ENCODE measurements at regions not wholly inside any gene's neighbourhood (a gene's known extent, or its start where the extent isn't known, plus 50 kb on each side); places are given as distances from the start of the nearest gene placed in this dataset.
A peak's percentile ranks its signal among the peaks of the same experiment; 100 is the strongest.

GRCh38 chr2:219714681-219715400, 87.4 kb downstream of the SLC4A3 start:
- no peaks in the 10 kb centered on the region for H3K4me1 Mint-ChIP-seq
- no peak overlapping the region for H3K27ac Mint-ChIP-seq
- no peak for DNase-seq
- peaks cover 0 to 12% of the 10 kb centered on the region in 2 donors for H3K36me3 Mint-ChIP-seq
- H3K4me3 Mint-ChIP-seq: no peak overlapping the region
- ATAC-seq (ENCODE audit: low read depth in 2 of 2): no peak
- H3K9me3 Mint-ChIP-seq: peaks cover 3 to 20% (median 10%) of the 10 kb centered on the region in 7 donors
- peaks cover 14 to 52% (median 20%) of the 10 kb centered on the region in 3 donors for H3K27me3 Mint-ChIP-seq

DNA sequence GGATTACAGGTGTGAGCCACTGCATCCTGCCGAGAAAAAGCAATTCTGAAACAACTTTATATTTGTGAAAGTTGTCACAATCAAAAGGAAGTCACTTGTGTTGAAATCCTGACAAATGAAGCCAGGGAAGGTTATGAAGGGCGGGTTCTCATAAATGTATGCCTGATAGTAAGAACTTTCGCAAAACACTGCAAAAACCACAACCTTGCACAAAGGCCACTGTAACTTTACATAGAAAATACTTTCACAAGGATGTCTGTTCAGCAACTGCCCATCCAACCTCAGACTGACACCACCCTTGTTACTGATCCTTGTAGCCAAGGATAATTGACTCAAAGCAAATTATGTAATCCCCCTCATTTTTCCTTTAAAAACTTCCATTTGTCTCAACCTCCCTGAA, 90.6 kb downstream of the SLC4A3 start:
- H3K27me3 Mint-ChIP-seq: peaks cover 0 to 31% (median 0%) of the 10 kb centered on the region in 3 donors

GRCh38 chr2:219719521-219719920, 92.1 kb downstream of the SLC4A3 start:
- Mint-ChIP-seq H3K9me3 (peaks cover 0 to 3% (median 1%) of the 10 kb centered on the region in 7 donors), H3K27me3 (peaks cover 0 to 26% (median 1%) of the 10 kb centered on the region in 3 donors), H3K4me1 (no peaks in the 10 kb centered on the region), H3K27ac (no peak overlapping the region), H3K36me3 (no peaks in the 10 kb centered on the region), H3K4me3 (no peak overlapping the region)
- ATAC-seq (ENCODE audit: low read depth in 2 of 2) (no peak), DNase-seq (no peak)

More for the DNA sequence above, 90.6 kb downstream of the SLC4A3 start:
- DNase-seq (no peak), ATAC-seq (ENCODE audit: low read depth in 2 of 2) (no peak)
- Mint-ChIP-seq H3K9me3 (peaks cover 0 to 16% (median 4%) of the 10 kb centered on the region in 7 donors), H3K27ac (no peak overlapping the region), H3K4me3 (no peak overlapping the region), H3K36me3 (peaks cover 0 to 2% of the 10 kb centered on the region in 2 donors), H3K4me1 (no peaks in the 10 kb centered on the region)

DNA sequence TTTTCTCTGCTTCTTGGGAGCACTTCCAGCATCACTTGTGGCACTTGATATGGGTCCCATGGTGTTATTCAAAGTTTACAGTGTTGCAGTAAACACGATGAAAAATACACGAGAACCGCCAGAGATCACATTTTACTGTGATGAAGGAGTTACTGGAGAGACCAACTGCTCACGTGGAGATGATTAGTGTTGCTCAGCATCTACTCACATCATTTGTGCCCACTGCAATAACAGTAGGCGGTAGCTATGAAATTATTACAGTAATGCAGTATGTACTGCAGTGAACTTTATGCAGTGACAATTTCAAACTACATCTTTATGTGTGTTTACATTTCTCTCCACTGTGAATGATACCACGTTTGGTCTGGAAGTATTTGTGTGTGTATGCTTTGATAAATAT, 93.5 kb downstream of the SLC4A3 start:
- Mint-ChIP-seq H3K4me1 (no peaks in the 10 kb centered on the region), H3K36me3 (no peaks in the 10 kb centered on the region), H3K4me3 (no peak overlapping the region), H3K27ac (no peak overlapping the region), H3K9me3 (peaks cover 0 to 2% (median 0%) of the 10 kb centered on the region in 7 donors), H3K27me3 (peaks cover 0 to 29% (median 12%) of the 10 kb centered on the region in 3 donors)
- ATAC-seq (ENCODE audit: low read depth in 2 of 2) (no peak), DNase-seq (no peak)

GRCh38 chr2:219722276-219722879, 94.9 kb downstream of the SLC4A3 start:
- H3K4me3 Mint-ChIP-seq: no peak overlapping the region
- H3K36me3 Mint-ChIP-seq: no peaks in the 10 kb centered on the region
- no peak overlapping the region for H3K27ac Mint-ChIP-seq
- ATAC-seq (ENCODE audit: low read depth in 2 of 2) (no peak), DNase-seq (no peak)
- peaks cover 0 to 3% (median 0%) of the 10 kb centered on the region in 7 donors for H3K9me3 Mint-ChIP-seq
- peaks cover 11 to 34% (median 26%) of the 10 kb centered on the region in 3 donors for H3K27me3 Mint-ChIP-seq
- H3K4me1 Mint-ChIP-seq: no peaks in the 10 kb centered on the region

DNA sequence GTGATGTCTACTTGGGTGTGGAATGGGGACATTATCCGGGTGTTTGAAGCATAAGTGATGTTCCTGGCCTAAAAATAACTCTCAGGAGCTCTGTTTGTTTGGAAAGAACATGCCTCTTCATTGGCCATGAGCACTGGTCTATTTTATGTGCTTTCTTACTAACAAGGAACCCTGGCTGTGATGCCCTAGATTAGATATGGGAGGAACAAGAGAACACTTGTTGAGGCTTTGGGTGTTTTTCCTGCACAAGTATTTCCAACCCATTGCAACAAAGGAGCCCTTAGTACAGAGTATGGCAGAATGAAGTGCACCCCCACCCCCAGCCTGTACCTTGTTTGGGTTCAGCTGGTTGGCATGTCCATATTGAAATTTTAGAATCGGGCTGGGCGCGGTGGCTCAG, 95.9 kb downstream of the SLC4A3 start:
- DNase-seq (no peak), ATAC-seq (ENCODE audit: low read depth in 2 of 2) (no peak)
- no peak overlapping the region for H3K27ac Mint-ChIP-seq
- H3K9me3 Mint-ChIP-seq: peaks cover 0 to 3% (median 0%) of the 10 kb centered on the region in 7 donors
- H3K4me1 Mint-ChIP-seq: no peaks in the 10 kb centered on the region
- H3K36me3 Mint-ChIP-seq: no peaks in the 10 kb centered on the region
- peaks cover 11 to 32% (median 30%) of the 10 kb centered on the region in 3 donors for H3K27me3 Mint-ChIP-seq
- no peak overlapping the region for H3K4me3 Mint-ChIP-seq

- Mint-ChIP-seq H3K36me3 (no peaks in the 10 kb centered on the region), H3K27ac (no peak overlapping the region), H3K4me1 (no peaks in the 10 kb centered on the region), H3K27me3 (peaks cover 11 to 31% (median 23%) of the 10 kb centered on the region in 3 donors), H3K4me3 (no peak overlapping the region), H3K9me3 (peaks cover 0 to 3% (median 0%) of the 10 kb centered on the region in 7 donors)
- DNase-seq (no peak), ATAC-seq (ENCODE audit: low read depth in 2 of 2) (no peak)
These were observed 97.2 kb downstream of the SLC4A3 start for GRCh38 chr2:219724628-219725027.

GRCh38 chr2:219726916-219727315, 99.5 kb downstream of the SLC4A3 start:
- no peak overlapping the region for H3K4me3 Mint-ChIP-seq
- H3K27me3 Mint-ChIP-seq: peaks cover 13 to 32% (median 22%) of the 10 kb centered on the region in 3 donors
- H3K9me3 Mint-ChIP-seq: peaks cover 0 to 3% (median 0%) of the 10 kb centered on the region in 7 donors
- DNase-seq (no peak), ATAC-seq (ENCODE audit: low read depth in 2 of 2) (no peak)
- peak overlapping the region in 1 of 6 donors; percentile 73 for H3K27ac Mint-ChIP-seq
- H3K4me1 Mint-ChIP-seq: no peaks in the 10 kb centered on the region
- no peaks in the 10 kb centered on the region for H3K36me3 Mint-ChIP-seq

GRCh38 chr2:219727771-219728429, 100.5 kb downstream of the SLC4A3 start:
- H3K9me3 Mint-ChIP-seq: peaks cover 0 to 3% (median 0%) of the 10 kb centered on the region in 7 donors

DNA sequence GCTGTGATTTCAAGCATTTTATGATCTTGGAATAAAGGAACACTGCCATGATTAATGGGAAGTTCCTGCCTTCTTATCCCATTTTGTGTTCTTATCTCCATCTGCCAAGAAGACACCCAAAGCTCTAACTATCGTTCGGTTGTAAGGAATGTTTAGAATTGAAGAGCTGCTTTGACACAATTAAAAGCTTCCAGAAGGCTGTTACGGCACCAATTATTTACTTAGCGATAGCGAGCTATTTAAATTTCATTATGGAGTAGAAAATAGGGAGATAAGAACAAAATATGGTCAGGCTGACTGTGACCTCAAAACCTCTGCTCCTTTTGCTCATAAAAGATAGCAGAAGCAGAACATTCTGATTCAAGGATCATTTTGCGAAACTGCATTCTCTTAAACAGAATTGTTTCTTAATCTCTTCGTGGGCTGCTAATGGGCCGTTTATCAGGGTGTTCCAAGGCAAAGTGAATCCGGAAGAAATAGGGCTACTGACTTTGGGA, 101.6 kb downstream of the SLC4A3 start:
- Mint-ChIP-seq H3K4me3 (no peak overlapping the region), H3K36me3 (no peaks in the 10 kb centered on the region), H3K9me3 (peaks cover 0 to 3% (median 0%) of the 10 kb centered on the region in 7 donors), H3K27me3 (peaks cover 22 to 40% (median 34%) of the 10 kb centered on the region in 3 donors), H3K4me1 (no peaks in the 10 kb centered on the region), H3K27ac (no peak overlapping the region)
- DNase-seq: no peak
- no peak for ATAC-seq (ENCODE audit: low read depth in 2 of 2)

More at GRCh38 chr2:219727771-219728429, 100.5 kb downstream of the SLC4A3 start:
- no peaks in the 10 kb centered on the region for H3K36me3 Mint-ChIP-seq
- H3K27ac Mint-ChIP-seq: no peak overlapping the region
- no peaks in the 10 kb centered on the region for H3K4me1 Mint-ChIP-seq
- no peak overlapping the region for H3K4me3 Mint-ChIP-seq
- peaks cover 22 to 36% (median 23%) of the 10 kb centered on the region in 3 donors for H3K27me3 Mint-ChIP-seq
- ATAC-seq (ENCODE audit: low read depth in 2 of 2) (no peak), DNase-seq (no peak)

- ATAC-seq (ENCODE audit: low read depth in 2 of 2) (no peak), DNase-seq (no peak)
- H3K4me1 Mint-ChIP-seq: no peaks in the 10 kb centered on the region
- no peaks in the 10 kb centered on the region for H3K36me3 Mint-ChIP-seq
- H3K27me3 Mint-ChIP-seq: peaks cover 21 to 44% (median 27%) of the 10 kb centered on the region in 3 donors
- H3K27ac Mint-ChIP-seq: no peak overlapping the region
- H3K9me3 Mint-ChIP-seq: peaks cover 0 to 3% (median 0%) of the 10 kb centered on the region in 7 donors
- no peak overlapping the region for H3K4me3 Mint-ChIP-seq
These were observed 103.7 kb downstream of the SLC4A3 start for GRCh38 chr2:219731173-219731572.

DNA sequence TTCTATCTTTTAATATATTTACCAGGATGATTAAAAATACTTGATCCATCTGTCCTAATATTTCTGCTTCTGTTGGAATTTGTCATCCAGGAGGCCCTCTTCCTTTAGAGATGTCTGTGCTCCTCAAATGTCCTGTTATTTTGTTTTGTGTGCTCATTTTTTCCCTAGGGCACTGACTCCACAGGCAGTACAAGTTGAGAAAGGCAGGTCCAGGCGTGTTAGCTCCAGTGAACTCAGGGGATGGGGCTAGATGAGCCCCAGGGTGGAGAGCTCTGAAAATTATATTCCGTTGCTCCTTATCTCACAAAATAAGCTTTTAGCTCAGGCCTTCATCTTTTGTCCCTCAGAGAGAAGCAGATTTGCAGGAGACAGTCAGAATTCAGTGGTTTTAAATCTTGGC, 105.7 kb downstream of the SLC4A3 start:
- H3K4me1 Mint-ChIP-seq: no peaks in the 10 kb centered on the region
- no peaks in the 10 kb centered on the region for H3K36me3 Mint-ChIP-seq
- no peak overlapping the region for H3K4me3 Mint-ChIP-seq
- no peak overlapping the region for H3K27ac Mint-ChIP-seq
- ATAC-seq (ENCODE audit: low read depth in 2 of 2) (no peak), DNase-seq (no peak)
- peaks cover 7 to 43% (median 15%) of the 10 kb centered on the region in 3 donors for H3K27me3 Mint-ChIP-seq
- H3K9me3 Mint-ChIP-seq: peaks cover 0 to 3% (median 0%) of the 10 kb centered on the region in 7 donors

DNA sequence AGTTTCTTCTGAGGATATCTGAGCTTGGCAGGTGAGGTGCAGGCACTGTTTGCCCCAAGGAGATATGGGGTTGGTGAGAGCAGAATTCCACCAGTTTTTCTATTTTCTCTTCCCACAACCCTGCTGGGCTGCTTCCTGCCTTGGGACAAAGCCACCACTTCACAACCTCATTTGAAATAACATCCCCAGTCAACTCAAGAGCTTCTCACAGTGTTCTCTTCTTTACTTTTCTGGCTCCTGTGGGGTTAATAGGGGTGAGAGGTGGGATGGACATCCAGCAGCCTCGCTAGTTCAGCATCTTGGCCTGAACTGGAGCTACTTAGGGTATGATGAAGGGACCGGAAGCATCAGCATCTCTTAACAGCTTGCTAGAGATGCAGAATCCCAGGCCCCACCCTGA, 106.3 kb downstream of the SLC4A3 start:
- H3K27me3 Mint-ChIP-seq: peaks cover 7 to 43% (median 15%) of the 10 kb centered on the region in 3 donors
- peaks cover 0 to 3% (median 0%) of the 10 kb centered on the region in 7 donors for H3K9me3 Mint-ChIP-seq
- DNase-seq: no peak
- H3K27ac Mint-ChIP-seq: no peak overlapping the region
- no peak for ATAC-seq (ENCODE audit: low read depth in 2 of 2)
- H3K4me1 Mint-ChIP-seq: no peaks in the 10 kb centered on the region
- H3K4me3 Mint-ChIP-seq: no peak overlapping the region
- H3K36me3 Mint-ChIP-seq: no peaks in the 10 kb centered on the region

Measured in naive B cell (primary cell).